SK-N-SH (cell line): ENCODE measurements at regions not wholly inside any gene's neighbourhood (a gene's known extent, or its start where the extent isn't known, plus 50 kb on each side); places are given as distances from the start of the nearest gene placed in this dataset.
"Not testable (repeated sequence)": the region's sequence is repeated elsewhere in the genome, so short reads cannot be mapped to it uniquely, and the experiment has no call there.

Experiments used
- CTCF ChIA-PET: fragments of 300-600, 350-600 bp; formaldehyde crosslinking; extraction: SDS; loops from one replicate; lab custom pipeline; 2021; lab: Yijun Ruan, JAX
- POLR2A ChIA-PET: fragments of 350-600 bp; sonication (Branson Sonifier 250); formaldehyde crosslinking; extraction: SDS; loops from one replicate; lab custom pipeline; 2020; ENCODE audit warnings: antibody characterized with exemption, inconsistent platforms; lab: Yijun Ruan, JAX
- DNase-seq: peaks from one replicate; pipeline ENCODE4 v3.0.0; 2012
- H2AFZ ChIP-seq: fragments of 200-600 bp; sonication (generic); 2 replicates; pipeline ENCODE4 v1.8.1; 2016; ENCODE audit warnings: antibody characterized with exemption, mild to moderate bottlenecking, low read depth
- H3F3A ChIP-seq: fragments of 200-600 bp; sonication (generic); replicated peaks from 2 replicates; pipeline ENCODE3; 2016; ENCODE audit warnings: antibody characterized with exemption, mild to moderate bottlenecking; ENCODE audit not compliant: insufficient read depth
- H3K27ac ChIP-seq, 2 experiments: fragments of 200-500 bp in 1 of 2; fragments of 200-600 bp in 1 of 2; sonication (Bioruptor generic) in 1 of 2; sonication (generic), shearing (Covaris generic) in 1 of 2; 2 replicates each; pipeline versions ENCODE4 v1.5.1 to v1.6.1; 2014 to 2016; ENCODE audit warnings: low read depth in 2 of 2, inconsistent platforms in 1 of 2, low read length in 1 of 2, mild to moderate bottlenecking in 1 of 2, mixed read lengths in 1 of 2
- H3K27me3 ChIP-seq: fragments of 200-600 bp; sonication (generic), shearing (Covaris generic); 2 replicates; pipeline ENCODE4 v1.6.1; 2016; ENCODE audit warnings: mixed run types; ENCODE audit not compliant: insufficient read depth
- H3K36me3 ChIP-seq, 2 experiments: fragments of 200-500 bp in 1 of 2; fragments of 200-600 bp in 1 of 2; sonication (Bioruptor generic) in 1 of 2; sonication (generic) in 1 of 2; replicated peaks in 1 of 2; 2 replicates each; pipeline versions ENCODE3 to v1.5.1; 2014 to 2016; ENCODE audit warnings: low read length in 1 of 2, mild to moderate bottlenecking in 1 of 2; ENCODE audit not compliant: insufficient read depth in 2 of 2, control insufficient read depth in 1 of 2
- H3K4me1 ChIP-seq, 2 experiments: fragments of 200-500 bp in 1 of 2; fragments of 200-600 bp in 1 of 2; sonication (Bioruptor generic) in 1 of 2; sonication (generic), shearing (Covaris generic) in 1 of 2; 2 replicates each; pipeline versions ENCODE4 v1.5.1 to v1.6.1; 2014 to 2016; ENCODE audit warnings: low read depth in 1 of 2, low read length in 1 of 2, mixed run types in 1 of 2; ENCODE audit not compliant: insufficient read depth in 2 of 2, control insufficient read depth in 1 of 2
- H3K4me2 ChIP-seq: fragments of 200-600 bp; sonication (generic), shearing (Covaris generic); 2 replicates; pipeline ENCODE4 v1.6.1; 2017; ENCODE audit warnings: mixed run types
- H3K4me3 ChIP-seq, 2 experiments: fragments of 200-500 bp in 1 of 2; fragments of 200-600 bp in 1 of 2; sonication (Bioruptor generic) in 1 of 2; sonication (generic), shearing (Covaris generic) in 1 of 2; 2 replicates each; pipeline versions ENCODE4 v1.5.1 to v1.8.1; 2014 to 2016; ENCODE audit warnings: low read depth in 2 of 2, inconsistent platforms in 1 of 2, low read length in 1 of 2, mild to moderate bottlenecking in 1 of 2, mixed read lengths in 1 of 2, moderate library complexity in 1 of 2
- H3K79me2 ChIP-seq: fragments of 200-600 bp; sonication (generic); 2 replicates; pipeline ENCODE4 v1.8.1; 2017; ENCODE audit warnings: mild to moderate bottlenecking; ENCODE audit not compliant: insufficient read depth
- H3K9ac ChIP-seq: fragments of 200-600 bp; sonication (generic); 2 replicates; pipeline ENCODE4 v1.6.1; 2017; ENCODE audit warnings: mixed run types
- H3K9me2 ChIP-seq: fragments of 200-600 bp; sonication (generic); 2 replicates; pipeline ENCODE4 v1.6.1; 2017; ENCODE audit warnings: mixed run types
- H3K9me3 ChIP-seq: fragments of 200-600 bp; sonication (generic); 2 replicates; pipeline ENCODE4 v1.6.1; 2017; ENCODE audit warnings: mixed run types, mild to moderate bottlenecking, moderate library complexity
- H4K20me1 ChIP-seq: fragments of 200-600 bp; sonication (generic); 2 replicates; pipeline ENCODE4 v1.6.1; 2017; ENCODE audit warnings: mild to moderate bottlenecking, mixed run types; ENCODE audit not compliant: insufficient read depth
- CHD2 ChIP-seq: fragments of 150-350 bp; IDR thresholded peaks from 2 replicates; pipeline ENCODE4 v1.6.1; 2018; ENCODE audit warnings: low read length; ENCODE audit not compliant: partially characterized antibody
- CTCF ChIP-seq: fragments of 200-600 bp; sonication (generic); IDR thresholded peaks from 2 replicates; pipeline ENCODE4 v1.6.1; 2017; ENCODE audit warnings: antibody characterized with exemption, mild to moderate bottlenecking, moderate library complexity
- ELF1 ChIP-seq: IDR thresholded peaks from 2 replicates; pipeline ENCODE4 v1.4.0; 2012
- FOXM1 ChIP-seq: IDR thresholded peaks from 2 replicates; pipeline ENCODE4 v1.4.0; 2012; ENCODE audit warnings: low read depth, mild to moderate bottlenecking
- GATA2 ChIP-seq: sonication (generic); formaldehyde crosslinking; IDR thresholded peaks from 2 replicates; pipeline ENCODE4 v1.5.0; 2020; ENCODE audit warnings: mild to moderate bottlenecking, missing genetic modification reagents
- IRF3 ChIP-seq: fragments of 150-350 bp; IDR thresholded peaks from 2 replicates; pipeline ENCODE4 v1.6.1; 2016; ENCODE audit warnings: mild to moderate bottlenecking, low read depth, low read length
- JUND ChIP-seq: IDR thresholded peaks from 2 replicates; pipeline ENCODE4 v1.4.0; 2012
- MEF2A ChIP-seq: IDR thresholded peaks from 2 replicates; pipeline ENCODE4 v1.4.0; 2012; ENCODE audit warnings: low read depth, borderline replicate concordance
- MXI1 ChIP-seq: IDR thresholded peaks from 2 replicates; pipeline ENCODE4 v1.6.1; 2012; ENCODE audit warnings: mild to moderate bottlenecking, low read depth, low read length, improper control_type of control experiment
- PBX3 ChIP-seq: IDR thresholded peaks from 2 replicates; pipeline ENCODE4; 2012
- RCOR1 ChIP-seq: fragments of 150-350 bp; IDR thresholded peaks from 2 replicates; pipeline ENCODE4 v1.6.1; 2017; ENCODE audit warnings: antibody characterized with exemption, low read length
- REST ChIP-seq: IDR thresholded peaks from 2 replicates; pipeline ENCODE4 v1.6.1; 2012; ENCODE audit warnings: mild to moderate bottlenecking, low read depth, low read length, moderate library complexity
- SIN3A ChIP-seq: IDR thresholded peaks from 2 replicates; pipeline ENCODE4 v1.6.1; 2012; ENCODE audit warnings: low read depth, mild to moderate bottlenecking, low read length, moderate library complexity, borderline replicate concordance
- SMC3 ChIP-seq: IDR thresholded peaks from 2 replicates; pipeline ENCODE4 v1.6.1; 2012; ENCODE audit warnings: low read depth, low read length, improper control_type of control experiment
- TEAD4 ChIP-seq: IDR thresholded peaks from 2 replicates; pipeline ENCODE4 v1.4.0; 2012; ENCODE audit warnings: mild to moderate bottlenecking, borderline replicate concordance; ENCODE audit not compliant: insufficient read depth
- USF1 ChIP-seq: IDR thresholded peaks from 2 replicates; pipeline ENCODE4 v1.4.0; 2012; ENCODE audit warnings: low read depth, borderline replicate concordance
- YY1 ChIP-seq: IDR thresholded peaks from 2 replicates; pipeline ENCODE4 v1.4.0; 2012; ENCODE audit warnings: low read depth, mild to moderate bottlenecking
- ZBTB33 ChIP-seq: IDR thresholded peaks from 2 replicates; pipeline ENCODE4 v1.4.0; 2012; ENCODE audit warnings: low read depth, borderline replicate concordance
- WGBS: methylation state at CpG from one replicate; pipeline ENCODE4 v1.1.6; 2017; ENCODE audit warnings: low lambda C conversion rate; 5-methylcytosine and 5-hydroxymethylcytosine counted together

- no peak for TF ChIP-seq TEAD4
- TF ChIP-seq JUND = no peak
- TF ChIP-seq SMC3 = no peak
- no peak for TF ChIP-seq REST
- no peak for TF ChIP-seq USF1
- TF ChIP-seq CTCF = no peak
- no peak for TF ChIP-seq MXI1
- TF ChIP-seq CHD2 = no peak
- no peak for TF ChIP-seq YY1
- TF ChIP-seq ELF1 = no peak
- TF ChIP-seq GATA2 = no peak
- TF ChIP-seq IRF3 = no peak
- TF ChIP-seq RCOR1 = no peak
- TF ChIP-seq PBX3 = no peak
- TF ChIP-seq MEF2A = no peak
- TF ChIP-seq ZBTB33 = no peak
- TF ChIP-seq SIN3A = no peak
- no peak for TF ChIP-seq FOXM1
- POLR2A ChIA-PET = no interaction called here
- no peaks in the 10 kb centered on the region for H3K9me2 ChIP-seq
These were observed 258.9 kb upstream of the OSR1 start for GRCh38 chr2:19617257-19617848.

GRCh38 chr2:19615402-19615801 lies 257.0 kb upstream of the OSR1 start:
- H3K4me2 ChIP-seq, POLR2A ChIA-PET, H3K27me3 ChIP-seq, H3K36me3 ChIP-seq, H3K4me1 ChIP-seq, H3K9me2 ChIP-seq, H4K20me1 ChIP-seq, H3K27ac ChIP-seq, H3F3A ChIP-seq, DNase-seq, H3K9ac ChIP-seq, H3K79me2 ChIP-seq, H3K4me3 ChIP-seq, CTCF ChIA-PET, H3K9me3 ChIP-seq, H2AFZ ChIP-seq: not testable (repeated sequence)
- WGBS = 14% methylated on average over 6 of the region's 6 CpGs

More at GRCh38 chr2:19617257-19617848, 258.9 kb upstream of the OSR1 start:
- no peak for DNase-seq
- no peaks in the 10 kb centered on the region for H3K36me3 ChIP-seq
- no peaks in the 10 kb centered on the region for H3K4me1 ChIP-seq
- no peak overlapping the region for H3K9ac ChIP-seq
- CTCF ChIA-PET = no interaction called here
- H3K4me2 ChIP-seq = no peak overlapping the region
- H3F3A ChIP-seq = no peaks in the 10 kb centered on the region
- peaks cover 5% of the 10 kb centered on the region; the same call in 1 of the 2 replicates for H3K9me3 ChIP-seq
- no peak overlapping the region for H3K27ac ChIP-seq
- H3K79me2 ChIP-seq = no peaks in the 10 kb centered on the region
- no peaks in the 10 kb centered on the region for H4K20me1 ChIP-seq
- H2AFZ ChIP-seq = no peak overlapping the region
- 8% methylated on average over 1 of the region's 1 CpG for WGBS
- no peak overlapping the region for H3K4me3 ChIP-seq
- H3K27me3 ChIP-seq = no peaks in the 10 kb centered on the region
